Lower leg skin (tissue), 3 donors: ENCODE measurements at regions not wholly inside any gene's neighbourhood (a gene's known extent, or its start where the extent isn't known, plus 50 kb on each side); places are given as distances from the start of the nearest gene placed in this dataset.

ENCODE experiments used
- POLR2A ChIP-seq, 2 donors: fragments of 450-650 bp; IDR thresholded peaks; one replicate each; pipeline ENCODE4 v1.6.1; 2016 to 2017; ENCODE audit warnings: antibody characterized with exemption in 2 of 2, mild to moderate bottlenecking in 1 of 2, moderate library complexity in 1 of 2
- TF ChIP-seq, protein P1 (sequence below), 3 donors: fragments of 450-650 bp; IDR thresholded peaks; one replicate each; pipeline ENCODE4 v1.5.1; 2016; ENCODE audit warnings: antibody characterized with exemption in 3 of 3, mild to moderate bottlenecking in 3 of 3, moderate library complexity in 2 of 3

DNA sequence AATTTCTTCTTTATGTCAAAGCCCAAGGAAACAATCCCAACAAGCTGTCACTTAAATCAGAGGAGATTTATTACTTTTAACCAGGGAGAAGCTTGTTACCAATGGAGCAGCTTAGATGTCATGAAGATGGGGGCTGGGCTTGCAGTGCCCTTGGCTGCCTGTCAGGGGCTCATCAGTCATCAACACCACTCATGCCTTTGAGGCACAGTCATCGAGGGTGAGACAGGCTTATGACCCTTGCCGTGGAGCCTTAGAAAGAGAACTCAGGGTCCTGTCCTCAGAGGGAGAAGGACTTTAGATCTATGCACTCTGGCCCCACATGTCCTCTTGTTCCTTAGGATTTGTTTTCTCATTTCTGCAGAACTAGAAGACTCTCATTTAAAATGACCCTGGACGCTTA is 318.3 kb downstream of the CBLN1 start:
- TF ChIP-seq POLR2A (IDR thresholded peaks at IDR 0.05): no peak
- TF ChIP-seq, protein P1, sequence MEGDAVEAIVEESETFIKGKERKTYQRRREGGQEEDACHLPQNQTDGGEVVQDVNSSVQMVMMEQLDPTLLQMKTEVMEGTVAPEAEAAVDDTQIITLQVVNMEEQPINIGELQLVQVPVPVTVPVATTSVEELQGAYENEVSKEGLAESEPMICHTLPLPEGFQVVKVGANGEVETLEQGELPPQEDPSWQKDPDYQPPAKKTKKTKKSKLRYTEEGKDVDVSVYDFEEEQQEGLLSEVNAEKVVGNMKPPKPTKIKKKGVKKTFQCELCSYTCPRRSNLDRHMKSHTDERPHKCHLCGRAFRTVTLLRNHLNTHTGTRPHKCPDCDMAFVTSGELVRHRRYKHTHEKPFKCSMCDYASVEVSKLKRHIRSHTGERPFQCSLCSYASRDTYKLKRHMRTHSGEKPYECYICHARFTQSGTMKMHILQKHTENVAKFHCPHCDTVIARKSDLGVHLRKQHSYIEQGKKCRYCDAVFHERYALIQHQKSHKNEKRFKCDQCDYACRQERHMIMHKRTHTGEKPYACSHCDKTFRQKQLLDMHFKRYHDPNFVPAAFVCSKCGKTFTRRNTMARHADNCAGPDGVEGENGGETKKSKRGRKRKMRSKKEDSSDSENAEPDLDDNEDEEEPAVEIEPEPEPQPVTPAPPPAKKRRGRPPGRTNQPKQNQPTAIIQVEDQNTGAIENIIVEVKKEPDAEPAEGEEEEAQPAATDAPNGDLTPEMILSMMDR (IDR thresholded peaks at IDR 0.05): no peak
